Testis (tissue), 2 donors: ENCODE measurements at regions not wholly inside any gene's neighbourhood (a gene's known extent, or its start where the extent isn't known, plus 50 kb on each side); places are given as distances from the start of the nearest gene placed in this dataset.

ENCODE experiments used
- CTCF ChIP-seq, 3 experiments: fragments of 450-650 bp in 2 of 3; fragments of 200-600 bp in 1 of 3; sonication (generic) in 1 of 3; IDR thresholded peaks; one replicate each; pipeline ENCODE4 v1.5.1; 2016 to 2019; ENCODE audit warnings: antibody characterized with exemption in 3 of 3, mild to moderate bottlenecking in 2 of 3, moderate library complexity in 1 of 3
- POLR2A ChIP-seq: fragments of 450-650 bp; IDR thresholded peaks from one replicate; pipeline ENCODE4 v1.6.1; 2017; ENCODE audit warnings: antibody characterized with exemption, mild to moderate bottlenecking, moderate library complexity

- TF ChIP-seq CTCF (IDR thresholded peaks at IDR 0.05) = no peak
- no peak for TF ChIP-seq POLR2A
These were observed 113.6 kb upstream of the CCDC28A start for GRCh38 chr6:138659998-138660397.
